ENCODE measurements at regions not wholly inside any gene's neighbourhood (a gene's known extent, or its start where the extent isn't known, plus 50 kb on each side); places are given as distances from the start of the nearest gene placed in this dataset.

- Mint-ChIP-seq H3K36me3 (no peaks in the 10 kb centered on the region), H3K4me1 (no peaks in the 10 kb centered on the region), H3K4me3 (no peak overlapping the region), H3K9me3 (no peaks in the 10 kb centered on the region), H3K27ac (no peak overlapping the region), H3K27me3 (no peaks in the 10 kb centered on the region)
- no peak for DNase-seq
Observed at GRCh38 chr5:44637916-44638869, 170.6 kb upstream of the MRPS30 start.

- Mint-ChIP-seq H3K9me3 (peaks cover 3% of the 10 kb centered on the region), H3K4me3 (no peak overlapping the region), H3K4me1 (no peaks in the 10 kb centered on the region), H3K36me3 (no peaks in the 10 kb centered on the region), H3K27me3 (no peaks in the 10 kb centered on the region), H3K27ac (no peak overlapping the region)
- no peak for DNase-seq
Observed at GRCh38 chr5:44632344-44632743, 176.4 kb upstream of the MRPS30 start.

GRCh38 chr5:44626846-44627245 is 181.9 kb upstream of the MRPS30 start:
- H3K27me3 Mint-ChIP-seq = no peaks in the 10 kb centered on the region
- H3K36me3 Mint-ChIP-seq = no peaks in the 10 kb centered on the region
- DNase-seq = no peak

GRCh38 chr5:44622331-44622730 is 186.4 kb upstream of the MRPS30 start:
- H3K27me3 Mint-ChIP-seq = no peaks in the 10 kb centered on the region
- H3K4me1 Mint-ChIP-seq = no peaks in the 10 kb centered on the region
- H3K4me3 Mint-ChIP-seq = no peak overlapping the region
- no peaks in the 10 kb centered on the region for H3K36me3 Mint-ChIP-seq
- no peak overlapping the region for H3K27ac Mint-ChIP-seq
- no peak for DNase-seq
- H3K9me3 Mint-ChIP-seq = peaks cover 7% of the 10 kb centered on the region

More at GRCh38 chr5:44626846-44627245, 181.9 kb upstream of the MRPS30 start:
- H3K27ac Mint-ChIP-seq = no peak overlapping the region
- no peak overlapping the region for H3K4me3 Mint-ChIP-seq
- H3K9me3 Mint-ChIP-seq = peaks cover 10% of the 10 kb centered on the region
- no peaks in the 10 kb centered on the region for H3K4me1 Mint-ChIP-seq

GRCh38 chr5:44619875-44620610 is 188.7 kb upstream of the MRPS30 start:
- Mint-ChIP-seq H3K36me3 (no peaks in the 10 kb centered on the region), H3K4me1 (no peaks in the 10 kb centered on the region), H3K9me3 (peaks cover 6% of the 10 kb centered on the region), H3K27ac (no peak overlapping the region), H3K4me3 (no peak overlapping the region), H3K27me3 (no peaks in the 10 kb centered on the region)
- no peak for DNase-seq

GRCh38 chr5:44614845-44615244 is 193.9 kb upstream of the MRPS30 start:
- H3K27me3 Mint-ChIP-seq = no peaks in the 10 kb centered on the region
- DNase-seq = no peak
- peaks cover 3% of the 10 kb centered on the region for H3K9me3 Mint-ChIP-seq
- no peak overlapping the region for H3K4me3 Mint-ChIP-seq
- no peaks in the 10 kb centered on the region for H3K4me1 Mint-ChIP-seq
- no peaks in the 10 kb centered on the region for H3K36me3 Mint-ChIP-seq
- H3K27ac Mint-ChIP-seq = no peak overlapping the region

GRCh38 chr5:44613936-44614335 is 194.8 kb upstream of the MRPS30 start:
- Mint-ChIP-seq H3K36me3 (no peaks in the 10 kb centered on the region), H3K4me1 (no peaks in the 10 kb centered on the region), H3K4me3 (no peak overlapping the region), H3K9me3 (peaks cover 3% of the 10 kb centered on the region), H3K27ac (no peak overlapping the region), H3K27me3 (no peaks in the 10 kb centered on the region)
- no peak for DNase-seq

- H3K27ac Mint-ChIP-seq = no peak overlapping the region
- DNase-seq = no peak
- no peaks in the 10 kb centered on the region for H3K27me3 Mint-ChIP-seq
- H3K4me3 Mint-ChIP-seq = no peak overlapping the region
- H3K4me1 Mint-ChIP-seq = no peaks in the 10 kb centered on the region
- peaks cover 1% of the 10 kb centered on the region for H3K9me3 Mint-ChIP-seq
- H3K36me3 Mint-ChIP-seq = no peaks in the 10 kb centered on the region
Observed at GRCh38 chr5:44605926-44606325, 202.8 kb upstream of the MRPS30 start.

- Mint-ChIP-seq H3K27me3 (no peaks in the 10 kb centered on the region), H3K4me1 (no peaks in the 10 kb centered on the region), H3K36me3 (no peaks in the 10 kb centered on the region), H3K4me3 (no peak overlapping the region), H3K9me3 (no peaks in the 10 kb centered on the region), H3K27ac (no peak overlapping the region)
- DNase-seq = no peak
Observed at GRCh38 chr5:44603496-44604272, 205.1 kb upstream of the MRPS30 start.

GRCh38 chr5:44574678-44575077 is 185.5 kb upstream of the FGF10 start:
- Mint-ChIP-seq H3K4me1 (no peaks in the 10 kb centered on the region), H3K9me3 (peaks cover 4% of the 10 kb centered on the region), H3K36me3 (peaks cover 1% of the 10 kb centered on the region), H3K4me3 (no peak overlapping the region), H3K27ac (no peak overlapping the region), H3K27me3 (no peaks in the 10 kb centered on the region)
- DNase-seq = no peak

GRCh38 chr5:44568519-44568918 is 179.3 kb upstream of the FGF10 start:
- Mint-ChIP-seq H3K4me3 (no peak overlapping the region), H3K9me3 (peaks cover 1% of the 10 kb centered on the region)

GRCh38 chr5:44565902-44566301 is 176.7 kb upstream of the FGF10 start:
- no peak for DNase-seq
- Mint-ChIP-seq H3K4me1 (no peaks in the 10 kb centered on the region), H3K9me3 (no peaks in the 10 kb centered on the region), H3K27ac (no peak overlapping the region), H3K27me3 (no peaks in the 10 kb centered on the region), H3K36me3 (no peaks in the 10 kb centered on the region), H3K4me3 (no peak overlapping the region)

More at GRCh38 chr5:44568519-44568918, 179.3 kb upstream of the FGF10 start:
- DNase-seq = no peak
- Mint-ChIP-seq H3K27ac (no peak overlapping the region), H3K4me1 (no peaks in the 10 kb centered on the region), H3K27me3 (no peaks in the 10 kb centered on the region), H3K36me3 (no peaks in the 10 kb centered on the region)

- Mint-ChIP-seq H3K4me1 (no peaks in the 10 kb centered on the region), H3K27ac (no peak overlapping the region), H3K36me3 (no peaks in the 10 kb centered on the region), H3K9me3 (no peaks in the 10 kb centered on the region), H3K27me3 (no peaks in the 10 kb centered on the region), H3K4me3 (no peak overlapping the region)
- no peak for DNase-seq
Observed at GRCh38 chr5:44565360-44565759, 176.1 kb upstream of the FGF10 start.

GRCh38 chr5:44546286-44546685 is 157.1 kb upstream of the FGF10 start:
- Mint-ChIP-seq H3K27me3 (no peaks in the 10 kb centered on the region), H3K4me1 (no peaks in the 10 kb centered on the region), H3K36me3 (no peaks in the 10 kb centered on the region), H3K4me3 (no peak overlapping the region), H3K9me3 (no peaks in the 10 kb centered on the region), H3K27ac (no peak overlapping the region)
- DNase-seq = no peak

GRCh38 chr5:44543511-44543910 is 154.3 kb upstream of the FGF10 start:
- Mint-ChIP-seq H3K9me3 (no peaks in the 10 kb centered on the region), H3K36me3 (no peaks in the 10 kb centered on the region), H3K4me3 (no peak overlapping the region), H3K4me1 (no peaks in the 10 kb centered on the region), H3K27me3 (no peaks in the 10 kb centered on the region), H3K27ac (no peak overlapping the region)
- no peak for DNase-seq

Data from activated naive CD8-positive, alpha-beta T cell treated with anti-CD3 and anti-CD28 coated beads for 36 hours (primary cell).